D721Med (cell line): ENCODE measurements at regions not wholly inside any gene's neighbourhood (a gene's known extent, or its start where the extent isn't known, plus 50 kb on each side); places are given as distances from the start of the nearest gene placed in this dataset.

Source experiments
- DNase-seq: peaks from one replicate; pipeline ENCODE4 v3.0.0; 2011; ENCODE audit warnings: low spot score; ENCODE audit not compliant: insufficient read length
- FAIRE-seq: peaks from 2 replicates; lab custom pipeline; 2011; peaks lifted over from hg19 to GRCh38; lab: Jason Lieb, UNC
- CTCF ChIP-seq: IDR thresholded peaks from 2 replicates; pipeline ENCODE4 v1.5.1; 2012; ENCODE audit warnings: mild to moderate bottlenecking, control low read depth; ENCODE audit not compliant: insufficient read depth; ENCODE audit errors: missing control alignments

GRCh38 chr2:61679096-61679495, 140.9 kb upstream of the XPO1 start:
- no peak for TF ChIP-seq CTCF
- no peak for FAIRE-seq
- DNase-seq = no peak

GRCh38 chr2:61677942-61678341, 139.8 kb upstream of the XPO1 start:
- FAIRE-seq = no peak
- no peak for DNase-seq
- TF ChIP-seq CTCF = no peak

GRCh38 chr2:61677306-61677705, 139.2 kb upstream of the XPO1 start:
- TF ChIP-seq CTCF = no peak
- DNase-seq (no peak), FAIRE-seq (no peak)

GRCh38 chr2:61675204-61675603, 137.0 kb upstream of the XPO1 start:
- TF ChIP-seq CTCF = no peak
- no peak for FAIRE-seq

GRCh38 chr2:61671561-61672315, 133.6 kb upstream of the XPO1 start:
- no peak for DNase-seq
- no peak for TF ChIP-seq CTCF
- no peak for FAIRE-seq

More at GRCh38 chr2:61675204-61675603, 137.0 kb upstream of the XPO1 start:
- DNase-seq = no peak

- DNase-seq = no peak
- no peak for FAIRE-seq
- no peak for TF ChIP-seq CTCF
These were observed 132.7 kb upstream of the XPO1 start for GRCh38 chr2:61670591-61671501.

- FAIRE-seq = no peak
- TF ChIP-seq CTCF = no peak
These were observed 126.0 kb upstream of the XPO1 start for GRCh38 chr2:61664190-61664589.

More at GRCh38 chr2:61664190-61664589, 126.0 kb upstream of the XPO1 start:
- no peak for DNase-seq
